ENCODE measurements at regions not wholly inside any gene's neighbourhood (a gene's known extent, or its start where the extent isn't known, plus 50 kb on each side); places are given as distances from the start of the nearest gene placed in this dataset.

DNA sequence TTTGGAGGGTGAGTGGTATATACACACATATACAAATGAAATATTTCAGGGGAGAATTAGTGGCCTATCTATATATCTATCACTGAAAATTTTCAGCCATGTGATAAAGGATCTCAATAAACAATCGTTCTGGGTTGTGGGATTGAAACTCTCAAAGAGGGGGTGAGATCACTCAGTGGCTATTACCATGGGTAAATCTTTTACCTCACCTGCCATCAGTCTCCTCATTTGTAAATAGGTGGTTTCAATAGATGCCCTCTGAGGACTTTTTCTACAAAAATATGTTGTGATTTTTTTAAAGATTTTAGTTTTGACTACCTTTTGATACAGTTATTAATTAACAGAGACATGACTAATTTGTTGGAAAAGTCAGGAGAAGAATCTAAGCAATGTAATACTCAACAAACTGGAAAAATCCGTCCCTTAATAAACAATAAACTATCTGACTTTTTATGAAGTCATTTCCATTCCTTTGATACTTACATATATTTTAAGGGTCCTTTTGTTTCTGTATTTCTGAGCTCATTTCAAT is 192.8 kb downstream of the MAD2L1 start:
- intact Hi-C loops (cut with micrococcal nuclease; ENCODE audit: unreplicated experiment): no loop called here
- no peaks in the 10 kb centered on the region for H3K27me3 ChIP-seq (replicated peaks in 1 of 2; ENCODE audit: control insufficient read depth in 2 of 2, insufficient read depth in 2 of 2, low read length in 1 of 2)
- H3K4me3 ChIP-seq: no peak overlapping the region
- no peaks in the 10 kb centered on the region for H3K9me3 ChIP-seq (replicated peaks; ENCODE audit: control insufficient read depth, insufficient read depth, low read length)
- ATAC-seq (no peak), DNase-seq (ENCODE audit: low read depth, low spot score) (no peak), FAIRE-seq (no peak)
- no peak overlapping the region for H2AFZ ChIP-seq (ENCODE audit: control insufficient read depth, low read depth, low read length)
- H3K9ac ChIP-seq (ENCODE audit: control insufficient read depth, insufficient read depth, low read length): no peak overlapping the region
- 3% methylated on average over 2 of the region's 2 CpGs for WGBS (ENCODE audit: insufficient coverage, insufficient replicate concordance, low lambda C conversion rate, missing lambda C conversion rate)
- H3K27ac ChIP-seq (ENCODE audit: control insufficient read depth, insufficient read depth): no peak overlapping the region
- no peak overlapping the region for H3K4me2 ChIP-seq (ENCODE audit: control insufficient read depth, insufficient read depth)
- ChIA-PET CTCF (no interaction called here), POLR2A (no interaction called here), RAD21 (ENCODE audit: unreplicated experiment) (no interaction called here), SMC1A (ENCODE audit: uncharacterized antibody, unreplicated experiment) (interaction anchor here (1.1 kb wide), 1 partner anchor 11 kb away, joined by 3 read pairs; no protein-coding TSS in a partner anchor)
- TF ChIP-seq, protein P1, sequence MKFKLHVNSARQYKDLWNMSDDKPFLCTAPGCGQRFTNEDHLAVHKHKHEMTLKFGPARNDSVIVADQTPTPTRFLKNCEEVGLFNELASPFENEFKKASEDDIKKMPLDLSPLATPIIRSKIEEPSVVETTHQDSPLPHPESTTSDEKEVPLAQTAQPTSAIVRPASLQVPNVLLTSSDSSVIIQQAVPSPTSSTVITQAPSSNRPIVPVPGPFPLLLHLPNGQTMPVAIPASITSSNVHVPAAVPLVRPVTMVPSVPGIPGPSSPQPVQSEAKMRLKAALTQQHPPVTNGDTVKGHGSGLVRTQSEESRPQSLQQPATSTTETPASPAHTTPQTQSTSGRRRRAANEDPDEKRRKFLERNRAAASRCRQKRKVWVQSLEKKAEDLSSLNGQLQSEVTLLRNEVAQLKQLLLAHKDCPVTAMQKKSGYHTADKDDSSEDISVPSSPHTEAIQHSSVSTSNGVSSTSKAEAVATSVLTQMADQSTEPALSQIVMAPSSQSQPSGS (IDR thresholded peaks at IDR 0.05; ENCODE audit: low read length): no peak
- TF ChIP-seq CBX3 (IDR thresholded peaks at IDR 0.05; ENCODE audit: borderline replicate concordance, low read depth) (no peak), ZSCAN29 (IDR thresholded peaks at IDR 0.05) (no peak), BMI1 (IDR thresholded peaks at IDR 0.05; ENCODE audit: borderline replicate concordance) (no peak), ZNF384 (IDR thresholded peaks at IDR 0.05; ENCODE audit: borderline replicate concordance, low read depth, low read length) (no peak), SMAD1 (IDR thresholded peaks at IDR 0.05; ENCODE audit: low read depth, partially characterized antibody) (no peak)
- in situ Hi-C loops (cut with MboI): no loop called here
- no TSS peak for BruUV-seq (replicated peaks)
- H3K4me1 ChIP-seq (ENCODE audit: control insufficient read depth, insufficient read depth, low read length): no peaks in the 10 kb centered on the region
- no peaks in the 10 kb centered on the region for H3K79me2 ChIP-seq (ENCODE audit: control insufficient read depth, insufficient read depth, low read length)
- no peaks in the 10 kb centered on the region for H3K36me3 ChIP-seq (ENCODE audit: control insufficient read depth in 2 of 2, insufficient read depth in 2 of 2, low read length in 1 of 2)
- no peaks in the 10 kb centered on the region for H4K20me1 ChIP-seq (ENCODE audit: control insufficient read depth, insufficient read depth)

DNA sequence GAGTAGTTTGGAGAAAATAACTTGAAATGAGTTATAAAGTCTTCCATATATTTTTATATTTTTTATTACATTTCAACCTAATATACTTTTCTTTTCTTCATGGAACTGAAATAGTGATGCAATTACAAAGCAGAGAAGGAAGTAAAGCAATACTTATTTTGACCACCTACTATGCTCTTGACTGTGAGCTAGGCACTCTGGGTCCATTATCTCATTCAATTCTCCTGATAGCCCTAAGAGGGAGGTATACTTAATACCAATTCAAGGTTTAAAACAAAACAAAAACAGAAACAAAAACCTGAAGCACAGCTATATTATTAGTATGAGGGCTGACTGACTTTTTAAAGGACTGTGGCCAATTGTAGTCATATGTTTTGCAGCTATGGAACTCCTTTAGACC is 193.5 kb downstream of the MAD2L1 start:
- no peak overlapping the region for H3K4me3 ChIP-seq
- in situ Hi-C loops (cut with MboI) (no loop called here), intact Hi-C loops (cut with micrococcal nuclease; ENCODE audit: unreplicated experiment) (no loop called here)
- H3K9ac ChIP-seq (ENCODE audit: control insufficient read depth, insufficient read depth, low read length): no peak overlapping the region
- BruUV-seq (replicated peaks): no TSS peak
- H3K4me1 ChIP-seq (ENCODE audit: control insufficient read depth, insufficient read depth, low read length): no peaks in the 10 kb centered on the region
- POLR2A ChIA-PET: no interaction called here
- SMC1A ChIA-PET (ENCODE audit: uncharacterized antibody, unreplicated experiment): interaction anchor here (1.8 kb wide), 1 partner anchor 38 kb away, joined by 3 read pairs; no protein-coding TSS in a partner anchor
- CTCF ChIA-PET: no interaction called here
- H3K27me3 ChIP-seq (replicated peaks in 1 of 2; ENCODE audit: control insufficient read depth in 2 of 2, insufficient read depth in 2 of 2, low read length in 1 of 2): no peaks in the 10 kb centered on the region
- no peak overlapping the region for H2AFZ ChIP-seq (ENCODE audit: control insufficient read depth, low read depth, low read length)
- no peaks in the 10 kb centered on the region for H3K79me2 ChIP-seq (ENCODE audit: control insufficient read depth, insufficient read depth, low read length)
- H4K20me1 ChIP-seq (ENCODE audit: control insufficient read depth, insufficient read depth): no peaks in the 10 kb centered on the region
- H3K27ac ChIP-seq (ENCODE audit: control insufficient read depth, insufficient read depth): no peak overlapping the region
- no peak for DNase-seq (ENCODE audit: low read depth, low spot score)
- RAD21 ChIA-PET (ENCODE audit: unreplicated experiment): no interaction called here
- no peak for FAIRE-seq
- no peaks in the 10 kb centered on the region for H3K36me3 ChIP-seq (ENCODE audit: control insufficient read depth in 2 of 2, insufficient read depth in 2 of 2, low read length in 1 of 2)
- H3K9me3 ChIP-seq (replicated peaks; ENCODE audit: control insufficient read depth, insufficient read depth, low read length): no peaks in the 10 kb centered on the region
- no peak for ATAC-seq
- H3K4me2 ChIP-seq (ENCODE audit: control insufficient read depth, insufficient read depth): no peak overlapping the region
- TF ChIP-seq ESRRA (IDR thresholded peaks at IDR 0.05; ENCODE audit: low read length) (no peak), ETV6 (conservative IDR thresholded peaks at IDR 0.05 in 1 of 2, IDR thresholded peaks at IDR 0.05 in 1 of 2; ENCODE audit: borderline replicate concordance in 1 of 2, low read depth in 1 of 2) (no peak), PAX8 (IDR thresholded peaks at IDR 0.05) (no peak), SUPT20H (IDR thresholded peaks at IDR 0.05; ENCODE audit: borderline replicate concordance, control insufficient read depth, low read depth, low read length) (no peak), CHD1 (IDR thresholded peaks at IDR 0.05; ENCODE audit: low read depth, low read length) (no peak), POLR2A (IDR thresholded peaks at IDR 0.05; ENCODE audit: low read depth, low read length) (no peak), STAT3 (IDR thresholded peaks at IDR 0.05; ENCODE audit: low read depth, low read length) (no peak), EGR1 (IDR thresholded peaks at IDR 0.05; ENCODE audit: borderline replicate concordance in 1 of 2, low read depth in 2 of 2, low read length in 2 of 2) (no peak), RUNX3 (IDR thresholded peaks at IDR 0.05; ENCODE audit: low read length) (no peak), EP300 (IDR thresholded peaks at IDR 0.05; ENCODE audit: borderline replicate concordance in 1 of 2, control insufficient read depth in 1 of 2, low read depth in 2 of 2, low read length in 2 of 2) (no peak), POU2F2 (IDR thresholded peaks at IDR 0.05; ENCODE audit: borderline replicate concordance, low read depth, low read length) (no peak)
- TF ChIP-seq, protein P2, sequence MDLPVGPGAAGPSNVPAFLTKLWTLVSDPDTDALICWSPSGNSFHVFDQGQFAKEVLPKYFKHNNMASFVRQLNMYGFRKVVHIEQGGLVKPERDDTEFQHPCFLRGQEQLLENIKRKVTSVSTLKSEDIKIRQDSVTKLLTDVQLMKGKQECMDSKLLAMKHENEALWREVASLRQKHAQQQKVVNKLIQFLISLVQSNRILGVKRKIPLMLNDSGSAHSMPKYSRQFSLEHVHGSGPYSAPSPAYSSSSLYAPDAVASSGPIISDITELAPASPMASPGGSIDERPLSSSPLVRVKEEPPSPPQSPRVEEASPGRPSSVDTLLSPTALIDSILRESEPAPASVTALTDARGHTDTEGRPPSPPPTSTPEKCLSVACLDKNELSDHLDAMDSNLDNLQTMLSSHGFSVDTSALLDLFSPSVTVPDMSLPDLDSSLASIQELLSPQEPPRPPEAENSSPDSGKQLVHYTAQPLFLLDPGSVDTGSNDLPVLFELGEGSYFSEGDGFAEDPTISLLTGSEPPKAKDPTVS (IDR thresholded peaks at IDR 0.05; ENCODE audit: low read depth, low read length): no peak

Data from GM12878 (cell line).